ENCODE measurements at regions not wholly inside any gene's neighbourhood (a gene's known extent, or its start where the extent isn't known, plus 50 kb on each side); places are given as distances from the start of the nearest gene placed in this dataset.

- H3K27ac ChIP-seq (ENCODE audit: low read depth, low read length), result no peak overlapping the region
- H3K79me2 ChIP-seq (ENCODE audit: control insufficient read depth, low read length), result no peaks in the 10 kb centered on the region
- no peaks in the 10 kb centered on the region for H3K4me1 ChIP-seq (ENCODE audit: control insufficient read depth, low read length)
- no peaks in the 10 kb centered on the region for H4K20me1 ChIP-seq (ENCODE audit: control insufficient read depth, insufficient read depth, low read depth, low read length)
- H3K36me3 ChIP-seq (ENCODE audit: control insufficient read depth, low read length), result no peaks in the 10 kb centered on the region
- TF ChIP-seq EZH2phosphoT487 (IDR thresholded peaks at IDR 0.05; ENCODE audit: borderline replicate concordance, low read length), result no peak
- no peak for TF ChIP-seq CTCF (IDR thresholded peaks at IDR 0.05; ENCODE audit: low read depth, low read length, poor library complexity, severe bottlenecking)
- H3K4me2 ChIP-seq (ENCODE audit: low read length), result no peak overlapping the region
- H3K9me3 ChIP-seq (ENCODE audit: control insufficient read depth, insufficient read depth, low read length), result no peaks in the 10 kb centered on the region
- H3F3A ChIP-seq (ENCODE audit: control insufficient read depth, insufficient read depth), result no peaks in the 10 kb centered on the region
- no peak overlapping the region for H3K4me3 ChIP-seq (ENCODE audit: low read length)
- H3K27me3 ChIP-seq (ENCODE audit: control insufficient read depth, low read length), result no peaks in the 10 kb centered on the region
- H3K9me2 ChIP-seq (replicated peaks; ENCODE audit: control insufficient read depth, low read length), result no peaks in the 10 kb centered on the region
These were observed 273.2 kb downstream of the FAM170A start for GRCh38 chr5:119902593-119902992.

GRCh38 chr5:119913425-119913824, 284.1 kb downstream of the FAM170A start:
- no peak overlapping the region for H3K4me2 ChIP-seq (ENCODE audit: low read length)
- no peaks in the 10 kb centered on the region for H3K9me3 ChIP-seq (ENCODE audit: control insufficient read depth, insufficient read depth, low read length)
- H3K4me1 ChIP-seq (ENCODE audit: control insufficient read depth, low read length), result no peaks in the 10 kb centered on the region
- H3K27ac ChIP-seq (ENCODE audit: low read depth, low read length), result no peak overlapping the region
- no peaks in the 10 kb centered on the region for H3K27me3 ChIP-seq (ENCODE audit: control insufficient read depth, low read length)
- H3K9me2 ChIP-seq (replicated peaks; ENCODE audit: control insufficient read depth, low read length), result no peaks in the 10 kb centered on the region
- H3K79me2 ChIP-seq (ENCODE audit: control insufficient read depth, low read length), result no peaks in the 10 kb centered on the region
- no peaks in the 10 kb centered on the region for H4K20me1 ChIP-seq (ENCODE audit: control insufficient read depth, insufficient read depth, low read depth, low read length)
- TF ChIP-seq CTCF (IDR thresholded peaks at IDR 0.05; ENCODE audit: low read depth, low read length, poor library complexity, severe bottlenecking) (no peak), EZH2phosphoT487 (IDR thresholded peaks at IDR 0.05; ENCODE audit: borderline replicate concordance, low read length) (no peak)
- no peak overlapping the region for H3K4me3 ChIP-seq (ENCODE audit: low read length)
- no peaks in the 10 kb centered on the region for H3F3A ChIP-seq (ENCODE audit: control insufficient read depth, insufficient read depth)
- H3K36me3 ChIP-seq (ENCODE audit: control insufficient read depth, low read length), result no peaks in the 10 kb centered on the region

- H3K9me3 ChIP-seq (ENCODE audit: control insufficient read depth, insufficient read depth, low read length), result no peaks in the 10 kb centered on the region
- H3K4me2 ChIP-seq (ENCODE audit: low read length), result no peak overlapping the region
- no peaks in the 10 kb centered on the region for H4K20me1 ChIP-seq (ENCODE audit: control insufficient read depth, insufficient read depth, low read depth, low read length)
- H3K27ac ChIP-seq (ENCODE audit: low read depth, low read length), result no peak overlapping the region
- no peaks in the 10 kb centered on the region for H3K36me3 ChIP-seq (ENCODE audit: control insufficient read depth, low read length)
- no peaks in the 10 kb centered on the region for H3K79me2 ChIP-seq (ENCODE audit: control insufficient read depth, low read length)
- no peaks in the 10 kb centered on the region for H3K4me1 ChIP-seq (ENCODE audit: control insufficient read depth, low read length)
- no peaks in the 10 kb centered on the region for H3K9me2 ChIP-seq (replicated peaks; ENCODE audit: control insufficient read depth, low read length)
- no peak overlapping the region for H3K4me3 ChIP-seq (ENCODE audit: low read length)
- no peaks in the 10 kb centered on the region for H3K27me3 ChIP-seq (ENCODE audit: control insufficient read depth, low read length)
- no peak for TF ChIP-seq EZH2phosphoT487 (IDR thresholded peaks at IDR 0.05; ENCODE audit: borderline replicate concordance, low read length)
- TF ChIP-seq CTCF (IDR thresholded peaks at IDR 0.05; ENCODE audit: low read depth, low read length, poor library complexity, severe bottlenecking), result no peak
- H3F3A ChIP-seq (ENCODE audit: control insufficient read depth, insufficient read depth), result no peaks in the 10 kb centered on the region
These were observed 289.9 kb downstream of the FAM170A start for GRCh38 chr5:119919279-119919678.

- H3F3A ChIP-seq (ENCODE audit: control insufficient read depth, insufficient read depth), result no peaks in the 10 kb centered on the region
- H4K20me1 ChIP-seq (ENCODE audit: control insufficient read depth, insufficient read depth, low read depth, low read length), result no peaks in the 10 kb centered on the region
- H3K27me3 ChIP-seq (ENCODE audit: control insufficient read depth, low read length), result no peaks in the 10 kb centered on the region
- TF ChIP-seq CTCF (IDR thresholded peaks at IDR 0.05; ENCODE audit: low read depth, low read length, poor library complexity, severe bottlenecking) (no peak), EZH2phosphoT487 (IDR thresholded peaks at IDR 0.05; ENCODE audit: borderline replicate concordance, low read length) (no peak)
- no peak overlapping the region for H3K4me3 ChIP-seq (ENCODE audit: low read length)
- H3K36me3 ChIP-seq (ENCODE audit: control insufficient read depth, low read length), result no peaks in the 10 kb centered on the region
- no peaks in the 10 kb centered on the region for H3K4me1 ChIP-seq (ENCODE audit: control insufficient read depth, low read length)
- H3K4me2 ChIP-seq (ENCODE audit: low read length), result no peak overlapping the region
- H3K79me2 ChIP-seq (ENCODE audit: control insufficient read depth, low read length), result no peaks in the 10 kb centered on the region
- H3K9me3 ChIP-seq (ENCODE audit: control insufficient read depth, insufficient read depth, low read length), result no peaks in the 10 kb centered on the region
- no peak overlapping the region for H3K27ac ChIP-seq (ENCODE audit: low read depth, low read length)
- H3K9me2 ChIP-seq (replicated peaks; ENCODE audit: control insufficient read depth, low read length), result no peaks in the 10 kb centered on the region
These were observed 296.9 kb downstream of the FAM170A start for GRCh38 chr5:119926301-119926700.

Measured in DOHH2 (cell line).